GM21423 (cell line): ENCODE measurements at regions not wholly inside any gene's neighbourhood (a gene's known extent, or its start where the extent isn't known, plus 50 kb on each side); places are given as distances from the start of the nearest gene placed in this dataset.
"Not testable (repeated sequence)": the region's sequence is repeated elsewhere in the genome, so short reads cannot be mapped to it uniquely, and the experiment has no call there.

ENCODE experiments used
- ATAC-seq: cut with Tn5 transposase; IDR thresholded peaks from one replicate; pipeline ENCODE4 v1.9.1; 2021; ENCODE audit warnings: mild to moderate bottlenecking, moderate library complexity; ENCODE audit not compliant: unreplicated experiment

- ATAC-seq = no peak
Observed at GRCh38 chr1:228846952-228847351, 111.7 kb downstream of the RHOU start.

- ATAC-seq = not testable (repeated sequence)
Observed at GRCh38 chr1:228847451-228847850, 112.2 kb downstream of the RHOU start.

- ATAC-seq = no peak
Observed at GRCh38 chr1:228848406-228848805, 113.1 kb downstream of the RHOU start.

GRCh38 chr1:228849011-228849541 is 113.8 kb downstream of the RHOU start:
- peak; percentile 85 for ATAC-seq

- no peak for ATAC-seq
Observed at GRCh38 chr1:228850141-228851100, 115.1 kb downstream of the RHOU start.

- no peak for ATAC-seq
Observed at GRCh38 chr1:228851193-228851592, 115.9 kb downstream of the RHOU start.

- no peak for ATAC-seq
Observed at GRCh38 chr1:228851618-228852017, 116.3 kb downstream of the RHOU start.

- no peak for ATAC-seq
Observed at GRCh38 chr1:228852024-228852423, 116.7 kb downstream of the RHOU start.

- ATAC-seq = no peak
Observed at GRCh38 chr1:228852511-228853088, 117.3 kb downstream of the RHOU start.

GRCh38 chr1:228853191-228853590 is 117.9 kb downstream of the RHOU start:
- no peak for ATAC-seq

GRCh38 chr1:228853637-228854036 is 118.4 kb downstream of the RHOU start:
- no peak for ATAC-seq

GRCh38 chr1:228854907-228855306 is 119.6 kb downstream of the RHOU start:
- ATAC-seq = no peak

GRCh38 chr1:228857611-228858010 is 122.3 kb downstream of the RHOU start:
- ATAC-seq = no peak

- ATAC-seq = no peak
Observed at GRCh38 chr1:228860911-228861831, 125.9 kb downstream of the RHOU start.

- ATAC-seq = no peak
Observed at GRCh38 chr1:228861832-228862180, 126.5 kb downstream of the RHOU start.

- ATAC-seq = no peak
Observed at GRCh38 chr1:228862542-228863505, 127.5 kb downstream of the RHOU start.

GRCh38 chr1:228863776-228864175 is 128.5 kb downstream of the RHOU start:
- no peak for ATAC-seq

GRCh38 chr1:228865627-228866330 is 130.5 kb downstream of the RHOU start:
- ATAC-seq = no peak

GRCh38 chr1:228866468-228866867 is 131.2 kb downstream of the RHOU start:
- ATAC-seq = no peak
